IPS-NIHi11 (cell line): ENCODE measurements at regions not wholly inside any gene's neighbourhood (a gene's known extent, or its start where the extent isn't known, plus 50 kb on each side); places are given as distances from the start of the nearest gene placed in this dataset.
"Not testable (repeated sequence)": the region's sequence is repeated elsewhere in the genome, so short reads cannot be mapped to it uniquely, and the experiment has no call there.

ENCODE experiments used
- DNase-seq: peaks from one replicate; pipeline ENCODE4 v3.0.0; 2012; ENCODE audit warnings: mixed read lengths, low spot score

- not testable (repeated sequence) for DNase-seq
Observed at GRCh38 chr1:41308520-41308919, 52.7 kb upstream of the FOXO6 start.

- peak; percentile 67 for DNase-seq
Observed at GRCh38 chr1:41305576-41306363, 55.5 kb upstream of the FOXO6 start.

- no peak for DNase-seq
Observed at GRCh38 chr1:41296506-41296905, 54.4 kb upstream of the SCMH1 start.

- DNase-seq: no peak
Observed at GRCh38 chr1:41294216-41294615, 52.1 kb upstream of the SCMH1 start.

GRCh38 chr1:41293779-41294178, 51.7 kb upstream of the SCMH1 start:
- no peak for DNase-seq
